Neutrophil (primary cell): ENCODE measurements at regions not wholly inside any gene's neighbourhood (a gene's known extent, or its start where the extent isn't known, plus 50 kb on each side); places are given as distances from the start of the nearest gene placed in this dataset.

Source experiments
- H3K27ac ChIP-seq: fragments of 200-600 bp; sonication (generic); 2 replicates; pipeline ENCODE4 v1.5.1; 2016; ENCODE audit warnings: mild to moderate bottlenecking, moderate library complexity
- H3K27me3 ChIP-seq: fragments of 200-600 bp; sonication (generic); 2 replicates; pipeline ENCODE4 v1.6.0; 2016; ENCODE audit warnings: mild to moderate bottlenecking
- H3K36me3 ChIP-seq: fragments of 200-600 bp; sonication (generic); 2 replicates; pipeline ENCODE4 v1.5.1; 2017
- H3K4me1 ChIP-seq, 2 experiments: fragments of 200-600 bp in 1 of 2; sonication (generic) in 1 of 2; 1 replicate in 1 of 2; 2 replicates in 1 of 2; pipeline versions ENCODE4 v1.5.1 to v1.6.1; 2013 to 2016; ENCODE audit warnings: low read depth in 1 of 2, low read length in 1 of 2, mild to moderate bottlenecking in 1 of 2, moderate library complexity in 1 of 2; ENCODE audit not compliant: control insufficient read depth in 1 of 2, insufficient read depth in 1 of 2
- H3K4me3 ChIP-seq, 2 experiments: fragments of 200-600 bp in 1 of 2; sonication (generic) in 1 of 2; 1 replicate in 1 of 2; 2 replicates in 1 of 2; pipeline ENCODE4 v1.5.1; 2013 to 2016; ENCODE audit warnings: low read depth in 1 of 2, low read length in 1 of 2, mild to moderate bottlenecking in 1 of 2, moderate library complexity in 1 of 2
- H3K9me3 ChIP-seq: fragments of 200-600 bp; sonication (generic); 2 replicates; pipeline ENCODE4 v1.5.1; 2016
- TF ChIP-seq, protein P1 (sequence below): fragments of 200-600 bp; sonication (generic); IDR thresholded peaks from 2 replicates; pipeline ENCODE4 v1.5.1; 2016; ENCODE audit warnings: antibody characterized with exemption

DNA sequence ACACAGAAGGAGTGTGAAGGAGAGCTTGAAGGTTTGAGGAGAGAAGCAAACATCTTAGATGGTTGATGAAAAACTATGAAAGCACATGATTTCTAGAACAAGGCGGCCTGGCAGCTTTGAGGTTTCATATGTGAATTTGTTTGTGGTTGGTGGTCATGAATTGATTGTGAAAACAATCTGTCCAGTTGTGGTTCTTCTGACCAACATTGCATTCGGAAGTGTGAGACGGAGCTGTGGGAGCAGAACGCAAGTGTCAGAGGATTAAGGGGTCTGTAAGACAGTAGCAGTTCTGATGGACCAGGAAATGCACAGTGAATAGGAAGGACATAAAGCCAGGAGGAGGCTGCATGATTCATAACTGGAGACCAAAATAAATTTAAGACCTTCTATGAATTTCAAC lies 594.6 kb downstream of the NXPH1 start:
- no peaks in the 10 kb centered on the region for H3K36me3 ChIP-seq

DNA sequence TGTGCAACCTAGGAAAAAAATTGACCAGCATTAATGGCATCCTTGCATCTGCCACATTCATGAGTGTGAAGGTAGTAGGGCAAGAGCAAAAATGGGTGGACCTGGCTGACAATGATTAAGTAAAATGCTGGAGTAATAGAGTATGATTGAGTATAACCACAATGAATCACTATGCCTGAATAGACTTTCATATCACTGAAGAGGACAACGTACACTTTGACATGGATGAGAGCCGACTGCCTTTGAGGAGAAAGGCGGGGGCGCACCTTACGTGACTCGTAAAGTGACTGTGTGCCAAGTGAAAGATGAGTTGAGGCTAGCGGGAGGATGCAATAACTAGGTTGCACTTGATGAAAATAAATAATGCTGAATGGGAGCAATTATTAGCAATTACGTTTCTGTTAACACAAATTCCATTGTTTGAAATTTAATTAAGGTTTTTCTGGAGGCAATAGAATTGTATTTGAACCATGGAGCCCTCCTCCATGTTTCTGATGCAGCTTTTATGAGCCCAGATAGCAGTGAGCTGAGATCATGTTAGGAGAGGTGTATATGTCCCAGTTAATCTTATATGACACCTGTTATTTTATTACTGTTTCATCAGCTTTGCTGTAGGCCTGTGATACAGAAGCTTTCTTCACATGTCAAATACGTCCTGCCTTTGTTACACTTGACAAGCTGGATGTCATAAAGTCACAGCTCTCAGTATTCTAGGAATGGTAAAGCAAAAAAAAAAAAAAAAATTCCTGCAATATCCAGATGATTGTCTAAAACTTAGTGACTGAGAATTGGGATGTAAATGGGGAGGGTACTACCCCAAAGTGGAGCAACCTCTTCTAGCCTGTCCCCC lies 596.5 kb downstream of the NXPH1 start:
- no peaks in the 10 kb centered on the region for H3K27me3 ChIP-seq
- peaks cover 3% of the 10 kb centered on the region for H3K9me3 ChIP-seq
- no peak overlapping the region for H3K27ac ChIP-seq
- H3K4me1 ChIP-seq = no peaks in the 10 kb centered on the region
- no peak overlapping the region for H3K4me3 ChIP-seq
- no peaks in the 10 kb centered on the region for H3K36me3 ChIP-seq
- TF ChIP-seq, protein P1, sequence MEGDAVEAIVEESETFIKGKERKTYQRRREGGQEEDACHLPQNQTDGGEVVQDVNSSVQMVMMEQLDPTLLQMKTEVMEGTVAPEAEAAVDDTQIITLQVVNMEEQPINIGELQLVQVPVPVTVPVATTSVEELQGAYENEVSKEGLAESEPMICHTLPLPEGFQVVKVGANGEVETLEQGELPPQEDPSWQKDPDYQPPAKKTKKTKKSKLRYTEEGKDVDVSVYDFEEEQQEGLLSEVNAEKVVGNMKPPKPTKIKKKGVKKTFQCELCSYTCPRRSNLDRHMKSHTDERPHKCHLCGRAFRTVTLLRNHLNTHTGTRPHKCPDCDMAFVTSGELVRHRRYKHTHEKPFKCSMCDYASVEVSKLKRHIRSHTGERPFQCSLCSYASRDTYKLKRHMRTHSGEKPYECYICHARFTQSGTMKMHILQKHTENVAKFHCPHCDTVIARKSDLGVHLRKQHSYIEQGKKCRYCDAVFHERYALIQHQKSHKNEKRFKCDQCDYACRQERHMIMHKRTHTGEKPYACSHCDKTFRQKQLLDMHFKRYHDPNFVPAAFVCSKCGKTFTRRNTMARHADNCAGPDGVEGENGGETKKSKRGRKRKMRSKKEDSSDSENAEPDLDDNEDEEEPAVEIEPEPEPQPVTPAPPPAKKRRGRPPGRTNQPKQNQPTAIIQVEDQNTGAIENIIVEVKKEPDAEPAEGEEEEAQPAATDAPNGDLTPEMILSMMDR = no peak

More for the DNA sequence above, 594.6 kb downstream of the NXPH1 start:
- H3K4me3 ChIP-seq = no peak overlapping the region
- no peaks in the 10 kb centered on the region for H3K27me3 ChIP-seq
- H3K27ac ChIP-seq = no peak overlapping the region
- no peaks in the 10 kb centered on the region for H3K4me1 ChIP-seq
- H3K9me3 ChIP-seq = peaks cover 7% of the 10 kb centered on the region
- TF ChIP-seq, protein P1 = no peak

DNA sequence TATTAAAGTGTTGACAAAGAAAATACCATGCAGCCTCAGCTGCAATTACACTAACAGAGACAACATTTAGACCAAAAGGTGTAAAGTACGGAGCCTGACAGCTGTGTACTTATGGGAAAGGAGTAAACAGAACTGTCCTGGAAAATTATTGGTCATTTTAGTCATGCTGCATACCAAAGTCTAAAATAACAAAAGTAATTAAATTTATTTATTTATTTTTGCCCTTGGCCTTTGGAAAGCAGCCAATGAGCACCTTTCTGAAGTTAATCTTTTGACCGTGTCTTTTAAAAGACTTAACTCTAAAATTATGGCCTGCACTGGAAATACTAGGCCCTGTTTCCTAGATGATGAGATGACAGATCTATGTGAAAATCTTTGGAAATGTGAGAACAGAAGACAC lies 597.6 kb downstream of the NXPH1 start:
- Histone ChIP-seq H3K4me1 (no peaks in the 10 kb centered on the region), H3K36me3 (no peaks in the 10 kb centered on the region), H3K4me3 (no peak overlapping the region), H3K9me3 (peaks cover 3% of the 10 kb centered on the region), H3K27me3 (no peaks in the 10 kb centered on the region), H3K27ac (no peak overlapping the region)
- TF ChIP-seq, protein P1 = no peak

GRCh38 chr7:9031386-9031785 lies 598.0 kb downstream of the NXPH1 start:
- H3K9me3 ChIP-seq = peaks cover 5% of the 10 kb centered on the region
- TF ChIP-seq, protein P1 = no peak
- no peak overlapping the region for H3K4me3 ChIP-seq
- H3K36me3 ChIP-seq = no peaks in the 10 kb centered on the region
- no peaks in the 10 kb centered on the region for H3K27me3 ChIP-seq
- no peaks in the 10 kb centered on the region for H3K4me1 ChIP-seq
- no peak overlapping the region for H3K27ac ChIP-seq

DNA sequence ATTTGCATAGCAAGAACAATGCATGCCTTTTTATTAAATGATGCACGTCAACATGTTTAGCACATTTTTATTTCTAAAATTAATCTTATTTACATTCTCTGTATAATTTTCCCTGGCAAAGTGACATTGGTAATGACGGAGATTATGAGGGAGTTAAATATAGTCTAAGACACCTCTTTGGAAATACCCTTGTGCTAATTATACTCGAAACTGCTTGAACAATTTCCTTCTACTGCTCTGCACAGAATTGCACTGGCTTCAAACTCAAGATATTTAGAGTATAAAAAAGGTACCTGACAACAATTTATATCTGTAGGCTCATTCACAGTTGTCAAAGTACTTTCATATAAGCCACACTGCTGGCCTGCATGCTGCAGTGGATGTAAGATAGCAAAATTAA lies 602.7 kb downstream of the NXPH1 start:
- Histone ChIP-seq H3K9me3 (peaks cover 5% of the 10 kb centered on the region), H3K27me3 (no peaks in the 10 kb centered on the region), H3K4me3 (no peak overlapping the region), H3K36me3 (no peaks in the 10 kb centered on the region), H3K27ac (no peak overlapping the region), H3K4me1 (no peaks in the 10 kb centered on the region)
- TF ChIP-seq, protein P1 = no peak
